Activated T-helper 1 cell treated with anti-CD3 and anti-CD28 coated beads, Interleukin-12 subunit alpha, Interleukin-12 subunit beta, Interleukin-2, Interleukin-4 antibody, amounts not matched to agents 30 ng/mL and 10 ng/mL and 1 ng/mL, durations not matched to agents 14 hours and 24 hours and 36 hours (primary cell): ENCODE measurements at regions not wholly inside any gene's neighbourhood (a gene's known extent, or its start where the extent isn't known, plus 50 kb on each side); places are given as distances from the start of the nearest gene placed in this dataset.

ENCODE experiments used
- DNase-seq: peaks from one replicate; pipeline ENCODE4 v3.0.0; 2021; ENCODE audit warnings: low spot score
- H3K27ac Mint-ChIP-seq: one replicate; pipeline ENCODE4 v1.8.0; 2021; ENCODE audit warnings: mild to moderate bottlenecking, mixed read lengths
- H3K27me3 Mint-ChIP-seq: one replicate; pipeline ENCODE4 v1.8.0; 2022; ENCODE audit warnings: mild to moderate bottlenecking, moderate library complexity, mixed read lengths; ENCODE audit not compliant: insufficient read depth
- H3K36me3 Mint-ChIP-seq: one replicate; pipeline ENCODE4 v1.8.0; 2021; ENCODE audit warnings: low read depth, mixed read lengths
- H3K4me1 Mint-ChIP-seq: one replicate; pipeline ENCODE4 v1.8.0; 2021; ENCODE audit warnings: low read depth, mixed read lengths
- H3K4me3 Mint-ChIP-seq: one replicate; pipeline ENCODE4 v1.8.0; 2021; ENCODE audit warnings: mild to moderate bottlenecking, moderate library complexity, mixed read lengths
- H3K9me3 Mint-ChIP-seq: one replicate; pipeline ENCODE4 v1.8.0; 2021; ENCODE audit warnings: mixed read lengths
- intact Hi-C: fragments of 100-400 bp; cut with micrococcal nuclease; formaldehyde crosslinking; loops from one replicate; pipeline ENCODE4 v1.15.1; 2024

DNA sequence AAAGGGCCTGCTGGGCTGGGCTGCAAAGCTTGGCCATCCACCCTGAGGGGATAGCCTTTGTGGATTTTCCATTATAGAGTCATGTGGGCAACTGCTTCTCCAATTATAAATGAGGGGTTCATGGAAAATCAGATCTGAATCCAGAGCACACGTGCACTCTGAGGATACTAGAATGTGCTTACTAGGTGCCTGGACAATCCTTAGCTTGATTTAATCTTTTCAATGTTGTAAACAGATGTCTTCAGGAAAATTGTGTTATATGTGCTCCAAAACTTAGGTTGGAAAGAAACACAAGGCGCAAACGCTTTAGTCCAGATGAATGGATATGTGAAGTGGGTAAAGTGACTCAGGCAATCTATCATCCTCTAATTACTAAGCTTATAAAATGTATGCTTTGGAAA, 92.0 kb downstream of the SLC17A6 start:
- H3K4me1 Mint-ChIP-seq: no peaks in the 10 kb centered on the region
- no peaks in the 10 kb centered on the region for H3K9me3 Mint-ChIP-seq
- H3K27ac Mint-ChIP-seq: no peak overlapping the region
- peaks cover 19% of the 10 kb centered on the region for H3K27me3 Mint-ChIP-seq
- intact Hi-C loops: loop anchor here (5.0 kb wide), 1 partner anchor 88 kb away; no protein-coding TSS in a partner anchor
- H3K36me3 Mint-ChIP-seq: no peaks in the 10 kb centered on the region
- DNase-seq: no peak
- no peak overlapping the region for H3K4me3 Mint-ChIP-seq
